DND-41 (cell line): ENCODE measurements at regions not wholly inside any gene's neighbourhood (a gene's known extent, or its start where the extent isn't known, plus 50 kb on each side); places are given as distances from the start of the nearest gene placed in this dataset.

Experiments used
- ATAC-seq: fragments of 200-7000 bp; cut with Tn5 transposase; 3 replicates; pipeline ENCODE4 v1.9.1; 2021; ENCODE audit warnings: low read depth; ENCODE audit not compliant: insufficient read depth
- DNase-seq: peaks from one replicate; pipeline ENCODE4 v3.0.0-alpha.2; 2020
- H2AFZ ChIP-seq: 2 replicates; pipeline ENCODE4 v1.6.0; 2012; ENCODE audit warnings: low read depth, low read length
- H3K27ac ChIP-seq: 2 replicates; pipeline ENCODE4 v1.5.1; 2012; ENCODE audit warnings: low read length, inconsistent platforms
- H3K27me3 ChIP-seq: fragments of 200-600 bp; sonication (generic); 2 replicates; pipeline ENCODE4 v1.6.0; 2012; ENCODE audit warnings: low read length, mild to moderate bottlenecking, inconsistent platforms; ENCODE audit not compliant: insufficient read depth, poor library complexity
- H3K36me3 ChIP-seq: 2 replicates; pipeline ENCODE4 v1.5.1; 2012; ENCODE audit warnings: low read length, inconsistent platforms; ENCODE audit not compliant: insufficient read depth
- H3K4me1 ChIP-seq: 2 replicates; pipeline ENCODE4 v1.5.1; 2012; ENCODE audit warnings: mild to moderate bottlenecking, low read length; ENCODE audit not compliant: insufficient read depth
- H3K4me2 ChIP-seq: 2 replicates; pipeline ENCODE4 v1.6.0; 2012; ENCODE audit warnings: mild to moderate bottlenecking, moderate library complexity, low read length, inconsistent platforms; ENCODE audit not compliant: insufficient read depth
- H3K4me3 ChIP-seq, 2 experiments: fragments of 200-600 bp in 1 of 2; shearing (Covaris generic) in 1 of 2; 2 replicates each; pipeline ENCODE4 v1.5.1; 2012 to 2016; ENCODE audit warnings: inconsistent platforms in 2 of 2, low read length in 2 of 2, mild to moderate bottlenecking in 2 of 2, low read depth in 1 of 2, moderate library complexity in 1 of 2
- H3K79me2 ChIP-seq: 2 replicates; pipeline ENCODE4 v1.6.0; 2012; ENCODE audit warnings: low read length, inconsistent platforms; ENCODE audit not compliant: insufficient read depth
- H3K9ac ChIP-seq: 2 replicates; pipeline ENCODE4 v1.6.0; 2012; ENCODE audit warnings: low read depth, mild to moderate bottlenecking, inconsistent platforms, low read length, moderate library complexity
- H3K9me3 ChIP-seq: 2 replicates; pipeline ENCODE4 v1.5.1; 2012; ENCODE audit warnings: low read length, moderate library complexity, mild to moderate bottlenecking, inconsistent platforms; ENCODE audit not compliant: insufficient read depth, severe bottlenecking
- H4K20me1 ChIP-seq: 2 replicates; pipeline ENCODE4 v1.6.0; 2012; ENCODE audit warnings: low read length; ENCODE audit not compliant: insufficient read depth
- EZH2 ChIP-seq: IDR thresholded peaks from 3 replicates; pipeline ENCODE4 v1.6.1; 2012; ENCODE audit warnings: borderline replicate concordance, low read depth, mild to moderate bottlenecking, moderate library complexity, low read length, inconsistent platforms; ENCODE audit not compliant: severe bottlenecking
- TF ChIP-seq, protein P1 (sequence below): IDR thresholded peaks from 2 replicates; pipeline ENCODE4 v1.5.1; 2012; ENCODE audit warnings: borderline replicate concordance, low read length, moderate library complexity, mild to moderate bottlenecking; ENCODE audit not compliant: poor library complexity, severe bottlenecking; ENCODE audit errors: extremely low read depth

DNA sequence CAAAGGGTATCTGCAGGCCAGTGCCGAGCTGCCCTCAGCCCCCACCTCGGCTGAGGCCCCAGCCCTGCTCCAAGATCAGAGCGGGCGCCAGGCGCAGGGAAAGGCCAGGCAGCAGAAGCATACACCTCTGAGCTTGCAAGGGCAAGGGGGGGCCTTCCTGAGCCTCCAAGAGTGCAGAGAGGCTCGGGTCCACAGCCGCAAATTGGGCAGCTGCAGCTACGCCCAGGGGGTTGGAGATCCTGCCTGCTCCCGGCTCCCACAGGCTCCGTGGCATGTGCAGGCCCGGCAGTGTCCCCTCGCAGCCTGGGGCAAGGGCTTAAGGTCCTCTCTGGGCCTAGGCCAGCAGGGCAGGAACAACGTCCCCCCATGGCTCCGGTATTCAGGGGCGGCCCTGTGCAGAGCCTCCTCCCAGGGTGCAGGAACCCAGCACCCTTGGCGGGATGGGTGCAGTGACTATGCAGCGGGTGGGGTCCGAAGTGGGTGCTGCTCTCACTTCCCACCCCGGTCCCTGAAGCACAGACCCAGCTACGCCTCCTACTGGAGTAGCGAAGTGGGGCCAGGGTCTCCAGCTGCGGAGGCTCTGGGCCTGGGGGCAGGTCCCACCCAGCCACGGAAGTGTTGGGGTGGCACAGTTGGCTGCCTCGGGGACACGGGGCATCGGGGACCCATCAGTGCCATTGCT is 120.2 kb upstream of the TMEFF2 start:
- Histone ChIP-seq H3K4me3 (no peak overlapping the region), H3K36me3 (no peaks in the 10 kb centered on the region), H3K79me2 (no peaks in the 10 kb centered on the region), H2AFZ (no peak overlapping the region), H3K4me1 (no peaks in the 10 kb centered on the region), H3K27ac (no peak overlapping the region), H4K20me1 (no peaks in the 10 kb centered on the region), H3K9ac (no peak overlapping the region), H3K4me2 (no peak overlapping the region), H3K27me3 (no peaks in the 10 kb centered on the region), H3K9me3 (peaks cover 4% of the 10 kb centered on the region)
- TF ChIP-seq EZH2, result no peak
- TF ChIP-seq, protein P1, sequence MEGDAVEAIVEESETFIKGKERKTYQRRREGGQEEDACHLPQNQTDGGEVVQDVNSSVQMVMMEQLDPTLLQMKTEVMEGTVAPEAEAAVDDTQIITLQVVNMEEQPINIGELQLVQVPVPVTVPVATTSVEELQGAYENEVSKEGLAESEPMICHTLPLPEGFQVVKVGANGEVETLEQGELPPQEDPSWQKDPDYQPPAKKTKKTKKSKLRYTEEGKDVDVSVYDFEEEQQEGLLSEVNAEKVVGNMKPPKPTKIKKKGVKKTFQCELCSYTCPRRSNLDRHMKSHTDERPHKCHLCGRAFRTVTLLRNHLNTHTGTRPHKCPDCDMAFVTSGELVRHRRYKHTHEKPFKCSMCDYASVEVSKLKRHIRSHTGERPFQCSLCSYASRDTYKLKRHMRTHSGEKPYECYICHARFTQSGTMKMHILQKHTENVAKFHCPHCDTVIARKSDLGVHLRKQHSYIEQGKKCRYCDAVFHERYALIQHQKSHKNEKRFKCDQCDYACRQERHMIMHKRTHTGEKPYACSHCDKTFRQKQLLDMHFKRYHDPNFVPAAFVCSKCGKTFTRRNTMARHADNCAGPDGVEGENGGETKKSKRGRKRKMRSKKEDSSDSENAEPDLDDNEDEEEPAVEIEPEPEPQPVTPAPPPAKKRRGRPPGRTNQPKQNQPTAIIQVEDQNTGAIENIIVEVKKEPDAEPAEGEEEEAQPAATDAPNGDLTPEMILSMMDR, result no peak
- DNase-seq (no peak), ATAC-seq (no peak)

DNA sequence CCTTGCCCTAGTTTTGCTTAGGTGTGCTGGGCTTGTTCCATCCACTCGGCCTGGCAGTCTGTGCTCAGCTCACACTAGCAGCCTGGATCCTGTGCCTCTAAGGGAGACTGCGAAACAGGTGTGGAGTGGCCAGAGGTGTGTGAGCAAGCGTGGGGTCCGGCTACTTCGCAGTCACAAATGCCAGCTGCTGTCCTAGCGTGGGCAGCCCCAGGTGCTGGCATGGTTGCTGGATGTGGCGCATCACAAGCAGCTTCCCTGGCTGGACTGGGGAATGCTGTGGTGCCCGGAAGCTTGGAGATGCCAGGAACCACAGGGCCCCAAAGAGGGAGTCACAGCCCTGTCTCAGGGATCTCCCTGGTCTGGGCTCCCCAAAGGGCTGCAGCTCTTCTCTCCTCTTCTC is 119.0 kb upstream of the TMEFF2 start:
- H3K9me3 ChIP-seq, result peaks cover 4% of the 10 kb centered on the region
- H4K20me1 ChIP-seq, result no peaks in the 10 kb centered on the region
- H3K4me3 ChIP-seq, result no peak overlapping the region
- H3K4me1 ChIP-seq, result no peaks in the 10 kb centered on the region
- H3K9ac ChIP-seq, result no peak overlapping the region
- no peak overlapping the region for H2AFZ ChIP-seq
- no peak overlapping the region for H3K4me2 ChIP-seq
- no peak overlapping the region for H3K27ac ChIP-seq
- ATAC-seq (no peak), DNase-seq (no peak)
- H3K36me3 ChIP-seq, result no peaks in the 10 kb centered on the region
- TF ChIP-seq, protein P1, result no peak
- no peak for TF ChIP-seq EZH2
- H3K79me2 ChIP-seq, result no peaks in the 10 kb centered on the region
- H3K27me3 ChIP-seq, result no peaks in the 10 kb centered on the region

DNA sequence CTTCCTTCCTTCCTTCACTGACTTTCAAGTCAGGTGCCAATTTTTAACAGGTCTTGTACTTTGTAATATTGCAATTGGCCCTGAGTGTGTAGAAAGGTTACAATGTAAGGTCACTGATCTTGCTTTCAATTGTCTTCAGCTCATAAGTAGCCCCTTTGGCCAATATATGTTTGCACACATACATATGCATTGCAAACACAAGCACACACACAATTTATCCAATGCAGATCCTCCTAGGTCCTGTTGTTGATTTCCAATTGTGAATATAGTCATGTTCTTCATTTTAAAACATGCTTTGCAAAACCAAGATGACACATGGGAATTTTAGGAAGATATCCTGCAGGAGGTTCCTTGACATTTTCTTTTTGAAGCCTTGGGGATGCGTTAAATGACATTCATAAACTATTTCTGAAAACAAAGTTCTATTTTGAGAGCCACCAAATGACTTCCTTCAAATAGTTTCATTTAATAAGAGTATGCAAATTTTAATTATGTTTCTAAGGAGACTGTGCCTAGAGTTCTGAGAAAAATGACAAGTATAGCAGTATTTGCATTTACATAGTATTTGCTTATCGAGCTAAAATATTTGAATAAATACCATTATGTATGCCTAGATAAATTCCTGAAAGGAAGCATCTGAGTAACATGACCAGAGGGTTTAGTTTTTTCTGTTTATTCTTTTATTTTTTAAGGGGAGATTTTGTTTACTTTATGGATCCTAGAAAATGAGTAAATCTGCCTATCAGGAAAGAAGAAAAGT is 117.1 kb upstream of the TMEFF2 start:
- H3K79me2 ChIP-seq, result no peaks in the 10 kb centered on the region
- H3K4me1 ChIP-seq, result no peaks in the 10 kb centered on the region
- no peak overlapping the region for H3K9ac ChIP-seq
- H3K9me3 ChIP-seq, result peaks cover 4% of the 10 kb centered on the region
- no peaks in the 10 kb centered on the region for H4K20me1 ChIP-seq
- peaks cover 3% of the 10 kb centered on the region for H3K27me3 ChIP-seq
- TF ChIP-seq, protein P1, result no peak
- TF ChIP-seq EZH2, result no peak
- no peak overlapping the region for H3K4me2 ChIP-seq
- DNase-seq (no peak), ATAC-seq (no peak)
- no peak overlapping the region for H2AFZ ChIP-seq
- H3K36me3 ChIP-seq, result no peaks in the 10 kb centered on the region
- H3K4me3 ChIP-seq, result no peak overlapping the region
- H3K27ac ChIP-seq, result no peak overlapping the region
